Adrenal gland (tissue), 5 donors: ENCODE measurements at regions not wholly inside any gene's neighbourhood (a gene's known extent, or its start where the extent isn't known, plus 50 kb on each side); places are given as distances from the start of the nearest gene placed in this dataset.

Experiments
- CTCF ChIP-seq, 6 experiments: fragments of 450-650 bp in 4 of 6; fragments of 200-600 bp in 2 of 6; sonication (generic) in 1 of 6; IDR thresholded peaks; 1 replicate in 5 of 6; 2 replicates in 1 of 6; pipeline versions ENCODE4 v1.5.1 to v1.8.0; 2016 to 2021; ENCODE audit warnings: antibody characterized with exemption in 6 of 6, mild to moderate bottlenecking in 2 of 6, moderate library complexity in 1 of 6
- POLR2A ChIP-seq, 2 donors: fragments of 450-650 bp; IDR thresholded peaks; one replicate each; pipeline ENCODE4 v1.6.1; 2017; ENCODE audit warnings: antibody characterized with exemption in 2 of 2, mild to moderate bottlenecking in 2 of 2, moderate library complexity in 1 of 2
- donor health status: DM: no; HTN: no; CAD: no.

DNA sequence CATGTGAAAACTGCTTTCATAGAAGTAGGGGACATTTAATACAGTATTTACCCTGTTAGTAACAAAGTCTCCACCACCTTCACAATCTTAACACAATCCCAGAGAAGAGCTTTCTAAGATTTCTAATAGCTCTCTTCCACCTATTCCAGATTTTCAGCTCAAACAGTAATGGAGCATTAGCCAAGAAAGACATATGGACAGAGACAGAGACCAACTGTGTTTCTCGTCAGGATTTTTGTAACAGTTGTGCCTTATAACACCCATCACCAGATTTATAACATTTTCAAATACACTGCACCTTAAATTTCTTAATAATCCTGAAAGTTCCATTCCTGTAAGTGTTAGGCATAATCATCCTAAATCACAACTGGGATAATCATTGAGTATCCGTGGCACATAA, 321.2 kb upstream of the TMTC1 start:
- TF ChIP-seq CTCF (IDR thresholded peaks at IDR 0.05) (no peak), POLR2A (IDR thresholded peaks at IDR 0.05) (no peak)
